ENCODE measurements at regions not wholly inside any gene's neighbourhood (a gene's known extent, or its start where the extent isn't known, plus 50 kb on each side); places are given as distances from the start of the nearest gene placed in this dataset.
"Not testable (repeated sequence)": the region's sequence is repeated elsewhere in the genome, so short reads cannot be mapped to it uniquely, and the experiment has no call there.

DNA sequence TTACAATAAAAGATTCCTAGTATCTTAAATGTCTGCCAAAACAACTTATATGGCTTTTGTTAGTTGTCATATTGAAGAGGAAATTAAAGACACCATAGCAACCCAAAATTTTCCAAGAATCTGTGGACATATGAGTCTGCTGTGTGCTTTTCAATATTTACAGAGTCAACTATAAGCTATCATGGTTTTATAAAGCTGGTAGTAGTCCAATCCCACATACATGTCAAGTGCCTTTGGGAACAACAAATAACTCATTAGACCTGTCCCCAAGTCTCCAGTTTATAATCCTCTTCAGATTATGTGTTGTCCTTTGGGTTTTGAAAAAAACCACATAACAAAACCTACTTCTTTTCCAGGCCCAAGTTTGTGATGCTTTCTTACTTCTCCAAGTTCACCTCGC lies 293.8 kb upstream of the USP25 start:
- DNase-seq (ENCODE audit: extremely low read depth in 1 of 11, low read depth in 9 of 11, low spot score in 4 of 11) = no peak

DNA sequence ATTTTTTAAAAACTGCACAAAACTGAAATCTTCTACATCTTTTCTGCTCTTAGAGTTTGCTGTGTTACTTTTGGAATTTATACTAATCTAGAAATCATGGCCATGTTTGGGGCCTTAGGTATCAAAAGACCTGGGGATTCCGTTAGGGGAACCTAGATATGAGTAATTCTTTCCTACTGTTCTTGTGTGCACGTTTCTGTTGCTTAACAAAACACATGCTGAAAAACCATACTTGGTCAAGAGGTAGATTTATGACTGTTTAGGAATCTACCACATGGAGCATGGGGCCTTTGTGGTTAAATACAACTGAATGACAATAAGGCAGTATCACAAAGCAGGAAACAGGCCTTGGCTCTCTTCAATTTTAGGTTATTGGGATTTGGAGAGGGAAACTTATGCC lies 291.9 kb upstream of the USP25 start:
- DNase-seq (ENCODE audit: extremely low read depth in 1 of 11, low read depth in 9 of 11, low spot score in 4 of 11) = no peak

GRCh38 chr21:15439726-15440125 lies 290.1 kb upstream of the USP25 start:
- no peak for DNase-seq (ENCODE audit: extremely low read depth in 1 of 11, low read depth in 9 of 11, low spot score in 4 of 11)

DNA sequence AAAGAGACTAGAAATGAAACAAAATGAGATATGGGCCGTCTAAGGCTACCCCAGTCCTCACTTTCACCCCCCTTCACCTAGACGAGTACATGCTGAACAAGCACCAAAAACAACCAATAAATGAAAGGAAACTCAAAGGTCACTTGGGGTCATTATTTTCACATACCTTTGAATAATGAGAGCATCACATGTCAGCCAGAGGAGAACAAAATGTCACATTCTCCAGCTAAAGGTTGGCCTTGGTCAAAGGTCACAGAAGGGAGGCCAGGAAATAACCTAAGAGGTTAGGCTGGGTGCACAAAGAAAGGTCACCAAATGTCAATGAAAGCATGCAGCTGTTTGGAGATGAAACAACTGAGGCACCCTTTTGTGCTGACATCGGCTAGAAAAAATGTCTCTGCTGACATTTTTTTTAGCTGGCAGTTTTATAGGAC lies 288.7 kb upstream of the USP25 start:
- peak in 4 of 11 donors; percentile 18 to 57 (median 29) for DNase-seq (ENCODE audit: extremely low read depth in 1 of 11, low read depth in 9 of 11, low spot score in 4 of 11)

- no peak for DNase-seq (ENCODE audit: extremely low read depth in 1 of 11, low read depth in 9 of 11, low spot score in 4 of 11)
Observed at GRCh38 chr21:15441992-15442391, 287.8 kb upstream of the USP25 start.

GRCh38 chr21:15442743-15443469 lies 286.9 kb upstream of the USP25 start:
- no peak for DNase-seq (ENCODE audit: extremely low read depth in 1 of 11, low read depth in 9 of 11, low spot score in 4 of 11)

DNA sequence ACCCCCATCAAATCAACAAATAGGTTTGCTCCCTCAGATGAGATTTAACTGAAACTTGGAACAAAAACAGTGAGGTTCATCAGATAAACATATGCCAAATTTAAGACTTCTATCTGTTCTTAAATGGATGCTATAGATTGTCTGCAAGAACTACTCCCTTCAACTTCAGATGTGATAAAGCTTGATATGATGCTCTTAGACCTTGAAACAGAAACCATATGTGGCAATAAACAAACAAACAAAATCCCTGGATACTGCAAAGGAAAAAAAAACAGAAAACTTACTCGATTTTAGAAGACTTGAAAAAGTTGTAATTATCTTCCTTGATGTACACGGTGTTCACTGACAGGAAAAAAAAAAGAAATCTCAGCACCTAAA lies 286.1 kb upstream of the USP25 start:
- no peak for DNase-seq (ENCODE audit: extremely low read depth in 1 of 11, low read depth in 9 of 11, low spot score in 4 of 11)

DNA sequence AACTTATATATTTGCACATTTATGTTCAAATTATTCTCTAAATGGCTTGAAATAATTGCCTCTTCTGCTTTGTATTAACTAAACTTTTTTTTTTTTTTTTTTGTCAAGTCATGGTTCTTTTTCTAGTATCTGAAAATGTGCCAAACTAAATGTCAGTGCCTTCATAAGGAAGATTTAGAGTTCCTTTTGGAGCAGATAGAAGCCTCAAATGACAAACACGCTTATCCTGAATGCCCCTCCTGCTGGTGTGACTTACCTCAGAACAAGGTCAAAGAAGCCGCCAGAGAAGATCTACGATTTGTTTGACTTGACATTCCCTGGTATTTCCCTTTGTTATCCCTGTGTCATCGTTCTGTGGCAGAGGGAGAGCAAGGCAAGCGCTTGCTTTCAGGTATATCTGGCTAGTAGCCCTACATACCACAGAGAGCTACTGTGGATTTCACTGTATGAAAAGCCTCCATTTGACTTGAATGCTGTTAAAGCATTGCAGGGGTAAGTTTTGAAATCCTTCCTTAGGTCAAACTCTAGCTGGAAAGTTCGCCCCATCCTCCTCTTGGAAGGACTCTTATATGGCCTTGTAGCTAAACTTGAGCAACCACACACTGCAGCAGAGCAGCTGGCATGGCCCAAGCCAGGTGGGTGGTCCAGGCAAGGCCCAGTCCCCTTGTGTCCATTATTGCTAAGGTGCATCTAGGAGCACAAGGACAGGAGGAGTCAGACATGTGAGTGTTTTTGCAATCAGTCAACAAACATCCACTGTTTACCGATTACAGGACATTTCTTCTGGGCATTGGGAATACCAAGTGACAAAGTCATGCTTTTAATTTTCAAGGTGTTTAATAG lies 285.4 kb upstream of the USP25 start:
- DNase-seq (ENCODE audit: extremely low read depth in 1 of 11, low read depth in 9 of 11, low spot score in 4 of 11) = peak in 5 of 11 donors; percentile 18 to 51 (median 38)

- no peak for DNase-seq (ENCODE audit: extremely low read depth in 1 of 11, low read depth in 9 of 11, low spot score in 4 of 11)
Observed at GRCh38 chr21:15445327-15445726, 284.5 kb upstream of the USP25 start.

DNA sequence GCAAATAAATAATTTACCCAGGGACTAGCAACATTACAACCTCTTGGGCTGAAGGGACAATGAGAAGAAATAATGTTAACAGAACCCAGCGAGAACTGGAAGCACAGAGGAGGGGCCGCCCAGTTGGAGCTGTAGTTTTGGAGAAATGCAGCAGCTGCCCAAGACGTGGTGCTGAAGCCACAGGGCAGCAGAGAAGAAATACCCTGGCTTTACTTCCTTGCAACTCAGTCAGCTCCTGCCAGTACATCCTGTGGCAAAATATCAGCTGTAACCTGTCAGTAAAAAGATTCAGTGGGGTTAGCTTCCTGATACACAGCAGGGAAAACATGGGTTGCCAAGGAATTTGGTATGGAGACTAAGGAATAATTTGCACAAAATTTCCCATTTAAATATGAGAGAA lies 283.6 kb upstream of the USP25 start:
- no peak for DNase-seq (ENCODE audit: extremely low read depth in 1 of 11, low read depth in 9 of 11, low spot score in 4 of 11)

- no peak for DNase-seq (ENCODE audit: extremely low read depth in 1 of 11, low read depth in 9 of 11, low spot score in 4 of 11)
Observed at GRCh38 chr21:15449556-15449955, 280.2 kb upstream of the USP25 start.

GRCh38 chr21:15453261-15453660 lies 276.5 kb upstream of the USP25 start:
- no peak for DNase-seq (ENCODE audit: extremely low read depth in 1 of 11, low read depth in 9 of 11, low spot score in 4 of 11)

DNA sequence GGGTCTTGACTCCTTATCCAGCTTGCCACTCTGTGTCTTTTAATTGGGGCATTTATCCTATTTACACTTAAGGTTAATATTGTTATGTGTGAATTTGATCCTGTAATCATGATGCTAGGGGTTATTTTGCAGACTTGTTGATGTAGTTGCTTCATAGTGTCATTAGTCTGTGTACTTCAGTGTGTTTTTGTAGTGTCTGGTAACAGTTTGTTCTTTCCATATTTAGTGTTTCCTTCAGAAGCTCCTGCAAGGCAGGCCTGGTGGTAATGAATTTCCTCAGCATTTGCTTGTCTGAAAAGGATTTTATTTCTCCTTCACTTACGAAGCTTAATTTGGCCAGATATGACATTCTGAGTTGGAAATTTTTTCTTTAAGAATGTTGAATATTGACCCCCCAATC lies 276.0 kb upstream of the USP25 start:
- not testable (repeated sequence) for DNase-seq (ENCODE audit: extremely low read depth in 1 of 11, low read depth in 9 of 11, low spot score in 4 of 11)

GRCh38 chr21:15454931-15455330 lies 274.9 kb upstream of the USP25 start:
- DNase-seq (ENCODE audit: extremely low read depth in 1 of 11, low read depth in 9 of 11, low spot score in 4 of 11) = not testable (repeated sequence)

GRCh38 chr21:15455819-15456462 lies 273.8 kb upstream of the USP25 start:
- peak in 3 of 11 donors; percentile 23 to 59 (median 30) for DNase-seq (ENCODE audit: extremely low read depth in 1 of 11, low read depth in 9 of 11, low spot score in 4 of 11)

DNA sequence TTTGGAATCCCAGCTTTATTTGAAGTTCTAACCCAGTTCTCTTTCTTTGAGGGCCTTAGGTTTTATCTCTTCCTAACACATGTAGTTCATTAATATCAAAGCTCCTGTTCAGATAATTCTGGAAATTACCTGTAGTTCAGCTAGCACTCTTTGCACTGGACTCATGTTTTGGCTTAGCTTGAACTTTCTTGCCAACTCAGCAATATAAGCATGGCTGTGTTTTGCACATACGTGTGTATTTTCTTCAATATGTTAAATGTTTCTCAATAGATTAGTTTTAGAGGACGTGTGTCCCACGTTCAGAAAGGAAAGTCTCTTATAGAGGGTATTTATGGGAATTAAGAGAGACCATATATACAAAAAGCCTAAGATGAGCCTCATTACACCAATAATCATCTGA lies 271.8 kb upstream of the USP25 start:
- no peak for DNase-seq (ENCODE audit: extremely low read depth in 1 of 11, low read depth in 9 of 11, low spot score in 4 of 11)

DNA sequence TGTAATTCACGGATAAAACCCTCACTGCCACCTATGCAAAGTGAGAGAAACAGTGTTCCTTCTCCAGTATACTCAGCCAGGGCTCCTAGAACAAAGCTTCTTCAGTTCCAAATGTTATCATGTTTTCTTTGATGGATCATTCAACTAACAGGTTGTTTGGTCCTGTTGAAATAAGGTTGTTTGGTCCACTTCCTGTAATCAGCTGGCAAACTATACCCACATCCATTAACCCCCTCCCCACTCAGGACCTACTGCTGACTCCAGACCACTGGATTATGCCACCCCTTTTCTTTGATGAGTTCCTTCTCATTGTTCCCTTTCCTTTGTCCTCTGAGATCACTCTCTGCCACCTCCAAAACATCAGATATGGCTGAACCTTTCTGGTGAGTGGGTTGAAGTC lies 267.7 kb upstream of the USP25 start:
- no peak for DNase-seq (ENCODE audit: extremely low read depth in 1 of 11, low read depth in 9 of 11, low spot score in 4 of 11)

DNA sequence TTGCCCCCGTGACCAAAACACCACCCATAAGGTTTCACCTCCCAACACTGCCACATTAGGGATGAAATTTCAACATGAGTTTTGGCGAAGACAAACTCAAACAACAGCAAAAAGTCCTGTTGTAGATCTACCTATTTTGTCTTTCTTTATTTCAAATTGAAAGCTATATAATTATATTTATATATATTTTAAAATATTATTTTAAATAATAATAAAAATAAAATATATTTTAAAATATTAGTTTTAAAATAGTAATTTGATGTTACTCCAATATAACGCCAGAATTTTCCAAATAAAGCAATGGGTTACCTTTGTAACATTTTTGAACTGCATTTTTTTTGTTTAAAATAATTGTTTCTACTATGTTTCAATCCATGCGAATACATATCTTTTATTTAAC lies 263.5 kb upstream of the USP25 start:
- no peak for DNase-seq (ENCODE audit: extremely low read depth in 1 of 11, low read depth in 9 of 11, low spot score in 4 of 11)

DNA sequence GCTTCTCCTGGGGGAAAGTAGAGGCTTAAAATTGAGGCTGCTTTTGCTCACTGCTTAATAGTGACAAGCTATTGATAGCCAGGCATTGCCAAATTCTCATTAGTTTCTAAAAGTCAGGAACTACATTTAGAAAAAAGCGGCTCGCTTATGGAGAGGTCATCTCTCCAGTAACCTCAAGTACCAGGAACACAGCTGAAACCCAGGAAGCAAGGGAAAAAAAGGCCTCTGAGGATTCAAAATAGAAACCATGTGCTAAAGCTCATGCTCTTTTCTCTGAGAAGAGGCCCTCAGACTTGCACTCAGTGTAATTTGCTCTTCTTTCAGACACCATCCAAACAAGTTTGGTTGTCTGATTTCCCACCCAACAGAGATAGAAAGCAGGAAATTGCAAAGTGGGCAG lies 261.4 kb upstream of the USP25 start:
- no peak for DNase-seq (ENCODE audit: extremely low read depth in 1 of 11, low read depth in 9 of 11, low spot score in 4 of 11)

All from renal cortex interstitium (tissue), 11 donors.